GM19468 (cell line): ENCODE measurements at regions not wholly inside any gene's neighbourhood (a gene's known extent, or its start where the extent isn't known, plus 50 kb on each side); places are given as distances from the start of the nearest gene placed in this dataset.

ENCODE experiments used
- ATAC-seq: cut with Tn5 transposase; IDR thresholded peaks from one replicate; pipeline ENCODE4 v1.9.1; 2021; ENCODE audit warnings: mild to moderate bottlenecking, moderate library complexity, moderate number of reproducible peaks; ENCODE audit not compliant: unreplicated experiment; ENCODE audit errors: extremely low read depth

- ATAC-seq: no peak
Observed at GRCh38 chr14:71576472-71576871, 355.8 kb upstream of the RGS6 start.

GRCh38 chr14:71579331-71579730, 352.9 kb upstream of the RGS6 start:
- ATAC-seq: no peak

GRCh38 chr14:71582705-71583104, 349.5 kb upstream of the RGS6 start:
- ATAC-seq: no peak

- no peak for ATAC-seq
Observed at GRCh38 chr14:71583194-71583593, 349.0 kb upstream of the RGS6 start.

GRCh38 chr14:71583705-71584104, 348.5 kb upstream of the RGS6 start:
- no peak for ATAC-seq

- no peak for ATAC-seq
Observed at GRCh38 chr14:71585361-71585760, 346.9 kb upstream of the RGS6 start.

- ATAC-seq: no peak
Observed at GRCh38 chr14:71586131-71586897, 345.9 kb upstream of the RGS6 start.

GRCh38 chr14:71588028-71588427, 344.2 kb upstream of the RGS6 start:
- ATAC-seq: no peak

- ATAC-seq: no peak
Observed at GRCh38 chr14:71588576-71589215, 343.5 kb upstream of the RGS6 start.

- no peak for ATAC-seq
Observed at GRCh38 chr14:71589609-71590008, 342.6 kb upstream of the RGS6 start.

- ATAC-seq: no peak
Observed at GRCh38 chr14:71590131-71590530, 342.1 kb upstream of the RGS6 start.

GRCh38 chr14:71591231-71591630, 341.0 kb upstream of the RGS6 start:
- no peak for ATAC-seq

- ATAC-seq: no peak
Observed at GRCh38 chr14:71591929-71592328, 340.3 kb upstream of the RGS6 start.

GRCh38 chr14:71592361-71592760, 339.9 kb upstream of the RGS6 start:
- ATAC-seq: no peak

GRCh38 chr14:71593966-71594365, 338.3 kb upstream of the RGS6 start:
- ATAC-seq: no peak

GRCh38 chr14:71594821-71595220, 337.4 kb upstream of the RGS6 start:
- no peak for ATAC-seq

- ATAC-seq: no peak
Observed at GRCh38 chr14:71595441-71595840, 336.8 kb upstream of the RGS6 start.

- ATAC-seq: no peak
Observed at GRCh38 chr14:71597287-71597920, 334.8 kb upstream of the RGS6 start.

GRCh38 chr14:71597955-71598660, 334.1 kb upstream of the RGS6 start:
- peak; percentile 71 for ATAC-seq

GRCh38 chr14:71600309-71600708, 331.9 kb upstream of the RGS6 start:
- no peak for ATAC-seq

- no peak for ATAC-seq
Observed at GRCh38 chr14:71602524-71602923, 329.7 kb upstream of the RGS6 start.
